HG02798 (cell line): ENCODE measurements at regions not wholly inside any gene's neighbourhood (a gene's known extent, or its start where the extent isn't known, plus 50 kb on each side); places are given as distances from the start of the nearest gene placed in this dataset.
"Not testable (repeated sequence)": the region's sequence is repeated elsewhere in the genome, so short reads cannot be mapped to it uniquely, and the experiment has no call there.

Source experiments
- ATAC-seq: cut with Tn5 transposase; IDR thresholded peaks from one replicate; pipeline ENCODE4 v1.9.1; 2021; ENCODE audit warnings: mild to moderate bottlenecking; ENCODE audit not compliant: unreplicated experiment, poor library complexity

DNA sequence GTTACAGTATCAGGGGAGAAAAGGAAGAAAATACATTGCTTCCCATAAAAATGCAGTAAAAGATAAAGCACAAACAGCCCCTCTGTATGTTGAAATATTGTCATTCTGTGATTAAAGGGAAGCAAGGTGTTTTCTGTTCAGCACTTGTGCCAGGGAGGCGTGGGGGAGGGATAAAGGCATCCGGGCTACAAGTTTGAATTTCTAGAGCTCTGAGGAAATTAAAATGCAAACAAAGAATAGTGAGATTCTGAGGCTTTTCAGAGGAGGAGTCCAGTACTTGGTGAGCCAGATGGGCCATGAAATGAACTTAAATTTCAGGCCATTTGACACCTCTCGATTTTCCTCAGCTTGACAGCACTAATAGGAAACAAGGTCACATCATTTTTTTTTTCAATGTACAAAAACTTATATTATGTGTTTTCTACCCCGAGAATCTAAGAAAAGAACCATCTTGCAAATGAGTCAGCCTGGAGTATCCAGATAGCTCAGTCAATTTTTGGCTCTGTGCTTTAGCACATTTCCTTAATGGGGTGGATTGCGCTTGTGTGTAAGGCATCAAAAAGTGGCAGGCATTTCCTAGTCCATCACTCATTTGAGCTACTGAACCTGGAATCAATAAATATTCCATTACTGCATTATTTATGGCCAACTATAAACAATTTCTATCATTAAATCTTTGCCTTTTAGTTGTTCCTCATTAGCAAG, 640.8 kb upstream of the TBL1XR1 start:
- ATAC-seq, result no peak

DNA sequence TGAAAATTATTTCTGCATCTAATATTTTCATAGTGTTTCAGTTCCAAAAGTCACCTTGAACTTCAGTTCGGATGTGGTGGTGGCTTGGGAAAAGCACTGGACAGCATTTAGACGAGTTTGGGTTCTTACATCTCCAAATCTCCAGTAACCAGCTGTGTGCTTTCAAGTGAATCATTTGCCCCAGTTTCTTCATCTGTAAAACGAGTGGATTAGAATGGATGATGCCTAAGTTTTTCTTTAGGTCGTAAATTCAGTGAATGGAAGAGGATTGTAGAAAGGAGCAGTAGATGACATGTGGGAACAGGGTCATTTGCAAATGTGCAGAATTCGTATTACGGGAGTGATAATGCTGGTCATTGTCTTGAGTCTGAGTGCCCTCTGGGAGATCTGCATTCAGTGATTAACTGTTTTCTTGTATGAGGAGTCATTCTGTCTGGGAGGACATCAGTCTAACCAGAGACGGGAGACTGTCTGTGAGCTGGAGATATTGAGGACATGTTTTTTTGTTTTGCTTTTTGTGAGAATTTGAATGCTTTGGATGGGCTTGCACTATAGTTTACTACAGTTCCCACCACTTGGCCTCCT, 641.6 kb upstream of the TBL1XR1 start:
- ATAC-seq, result no peak

DNA sequence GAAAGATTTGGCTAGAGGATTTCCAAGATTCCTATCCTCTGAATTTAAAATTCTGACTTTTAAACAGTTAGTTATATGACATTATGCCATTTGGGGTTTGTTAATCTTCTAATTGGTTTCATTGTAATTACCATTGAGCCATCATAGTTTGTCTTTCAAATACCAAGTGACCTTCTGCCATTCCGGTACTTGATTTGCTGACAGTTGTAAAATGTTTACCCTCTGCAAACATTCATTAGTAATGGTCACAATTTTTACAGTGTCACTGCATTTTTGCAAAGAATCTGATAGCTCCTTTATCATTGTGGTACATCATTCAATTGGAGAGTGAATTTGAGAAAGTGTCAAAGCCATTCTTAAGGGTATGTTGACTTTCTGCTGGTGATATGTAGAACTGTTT, 645.0 kb upstream of the TBL1XR1 start:
- ATAC-seq, result no peak

GRCh38 chr3:177842743-177843734, 645.8 kb upstream of the TBL1XR1 start:
- ATAC-seq, result no peak

DNA sequence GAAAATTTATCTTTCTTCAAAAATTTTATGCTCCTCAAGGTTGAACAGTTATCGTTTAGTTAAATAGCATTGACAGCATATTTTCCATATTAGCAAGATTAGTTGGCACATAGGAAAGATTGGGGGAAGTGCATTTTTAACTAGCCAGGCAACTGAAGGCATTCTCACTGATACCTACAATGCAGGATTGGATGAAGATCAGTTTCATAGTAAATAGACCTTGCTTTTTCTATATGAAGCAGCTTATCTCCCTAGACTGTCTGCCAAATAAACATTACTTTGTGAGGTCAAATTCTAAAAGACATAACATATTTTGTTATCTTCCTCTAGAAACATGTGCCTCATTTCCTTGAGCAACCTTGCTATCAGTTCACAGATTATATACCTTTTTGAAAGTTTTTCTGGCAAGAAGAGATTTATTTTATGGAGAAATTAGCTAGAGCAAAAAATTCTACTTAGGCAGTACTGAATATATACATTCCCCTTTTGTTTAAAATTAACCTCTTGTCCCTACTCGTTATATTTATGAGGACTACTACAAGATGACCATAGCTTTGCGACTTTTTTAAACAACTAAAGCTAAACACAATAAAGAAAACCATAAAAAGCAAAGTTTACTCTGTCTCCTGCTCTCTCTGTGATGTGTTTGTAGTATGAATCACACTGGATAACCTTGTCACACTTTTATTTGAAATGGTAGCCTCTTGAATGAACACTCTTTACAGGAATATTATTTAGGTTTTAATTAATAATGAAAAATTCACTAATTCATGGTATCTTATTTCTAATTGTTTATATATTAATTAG, 654.9 kb upstream of the TBL1XR1 start:
- ATAC-seq, result no peak

- no peak for ATAC-seq
Observed at GRCh38 chr3:177855021-177855420, 657.7 kb upstream of the TBL1XR1 start.

GRCh38 chr3:177860184-177860583, 662.9 kb upstream of the TBL1XR1 start:
- no peak for ATAC-seq

DNA sequence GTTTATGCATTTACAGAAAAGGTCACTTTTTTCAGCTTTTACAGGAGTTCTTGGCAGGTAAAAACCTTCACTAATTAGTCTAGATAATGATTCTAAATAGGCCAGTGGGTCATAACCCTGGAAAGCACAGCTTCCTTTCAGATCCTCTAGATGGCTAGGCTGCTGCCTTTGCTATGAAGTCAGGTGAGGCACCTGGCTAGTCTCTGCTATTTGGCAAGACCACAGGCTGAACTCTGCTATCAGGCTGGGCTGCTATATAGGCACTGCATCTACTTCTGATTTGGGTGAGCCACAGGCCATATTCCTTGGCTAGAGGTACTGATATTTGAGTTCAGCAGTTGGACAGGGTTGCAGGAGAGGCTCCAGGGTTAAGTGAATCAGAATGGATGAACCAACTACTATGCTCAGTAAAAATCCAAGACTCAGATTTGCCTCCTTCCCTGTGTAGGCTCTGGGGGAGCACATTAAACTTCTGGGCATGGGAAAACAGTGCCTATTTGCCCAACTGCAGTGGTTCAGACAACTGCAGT, 665.7 kb upstream of the TBL1XR1 start:
- no peak for ATAC-seq

DNA sequence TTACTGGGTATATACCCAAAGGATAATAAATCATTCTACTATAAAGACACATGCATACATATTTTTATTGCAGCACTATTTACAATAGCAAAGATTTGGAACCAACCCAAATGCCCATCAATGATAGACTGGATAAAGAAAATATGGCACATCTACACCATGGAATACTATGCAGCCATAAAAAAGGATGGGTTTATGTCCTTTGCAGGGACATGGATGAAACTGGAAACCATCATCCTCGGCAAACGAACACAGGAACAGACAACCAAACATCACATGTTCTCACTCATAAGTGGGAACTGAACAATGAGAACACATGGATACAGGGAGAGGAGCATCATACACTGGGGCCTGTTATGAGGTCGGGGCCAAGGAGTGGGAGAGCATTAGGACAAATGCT, 665.0 kb upstream of the KCNMB2 start:
- ATAC-seq, result not testable (repeated sequence)

DNA sequence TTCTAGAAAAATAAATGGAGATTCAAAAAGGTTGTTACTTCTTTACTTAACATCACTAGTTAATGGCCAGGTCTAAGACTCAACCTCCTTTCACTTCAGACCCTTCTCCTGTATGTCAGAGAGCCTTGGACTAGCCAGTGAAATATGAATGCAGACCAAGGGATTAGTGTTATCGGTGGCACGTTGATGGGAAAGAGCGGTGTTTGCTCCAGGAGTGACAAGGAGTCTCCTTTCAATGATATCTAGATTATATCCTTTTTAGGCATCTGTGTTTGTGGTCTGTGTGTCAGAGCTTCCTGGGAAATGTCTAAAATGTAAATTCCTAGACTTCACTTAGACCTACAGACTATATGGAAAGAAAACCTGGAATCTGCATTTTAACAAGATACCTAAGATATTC, 658.0 kb upstream of the KCNMB2 start:
- no peak for ATAC-seq

- no peak for ATAC-seq
Observed at GRCh38 chr3:177878957-177879356, 657.3 kb upstream of the KCNMB2 start.

- ATAC-seq, result no peak
Observed at GRCh38 chr3:177881351-177881750, 654.9 kb upstream of the KCNMB2 start.

DNA sequence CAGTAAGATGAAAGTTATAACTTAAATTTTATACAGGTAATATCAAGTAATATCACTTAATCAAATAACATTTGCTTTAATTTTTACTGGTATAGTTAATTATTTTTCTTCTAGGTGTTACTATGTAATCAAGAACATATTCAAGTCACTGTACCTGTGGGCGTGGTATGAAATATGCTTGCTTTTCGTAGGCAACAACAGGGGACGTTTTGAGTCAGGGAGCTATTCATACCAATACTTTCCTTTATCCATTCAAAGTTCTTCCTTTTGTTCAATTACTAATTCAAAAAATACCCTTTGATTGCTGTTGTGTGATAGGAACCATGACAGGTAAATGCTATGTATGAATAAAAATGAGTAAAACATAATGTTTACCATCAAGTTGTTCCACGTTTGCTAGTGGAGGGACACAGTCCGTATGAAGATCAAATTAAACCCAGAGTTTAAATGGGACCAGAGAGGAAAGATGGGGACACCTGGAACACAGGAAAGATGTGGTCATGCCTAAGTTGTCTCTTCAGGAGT, 654.0 kb upstream of the KCNMB2 start:
- no peak for ATAC-seq

- ATAC-seq, result no peak
Observed at GRCh38 chr3:177883091-177883490, 653.1 kb upstream of the KCNMB2 start.

DNA sequence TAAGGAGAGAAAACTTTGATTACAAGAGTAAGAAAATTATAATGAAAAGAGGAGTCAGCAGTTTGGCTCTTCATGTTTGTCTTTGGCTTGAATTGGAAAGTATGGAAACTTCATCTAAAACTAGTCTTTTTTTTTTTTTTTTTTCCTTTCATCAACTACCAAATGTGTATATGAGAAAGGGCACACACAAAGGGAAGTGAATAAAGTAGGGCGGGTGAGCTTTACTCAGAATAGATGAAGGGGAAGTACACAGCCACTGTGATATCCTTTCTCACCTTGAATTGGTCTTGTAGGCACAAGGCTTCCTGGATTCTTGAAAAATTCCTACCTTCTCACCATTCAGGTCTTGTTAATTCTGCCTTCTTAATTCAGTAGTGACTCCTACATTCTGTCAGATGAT, 652.3 kb upstream of the KCNMB2 start:
- no peak for ATAC-seq

GRCh38 chr3:177885063-177885462, 651.2 kb upstream of the KCNMB2 start:
- ATAC-seq, result no peak

DNA sequence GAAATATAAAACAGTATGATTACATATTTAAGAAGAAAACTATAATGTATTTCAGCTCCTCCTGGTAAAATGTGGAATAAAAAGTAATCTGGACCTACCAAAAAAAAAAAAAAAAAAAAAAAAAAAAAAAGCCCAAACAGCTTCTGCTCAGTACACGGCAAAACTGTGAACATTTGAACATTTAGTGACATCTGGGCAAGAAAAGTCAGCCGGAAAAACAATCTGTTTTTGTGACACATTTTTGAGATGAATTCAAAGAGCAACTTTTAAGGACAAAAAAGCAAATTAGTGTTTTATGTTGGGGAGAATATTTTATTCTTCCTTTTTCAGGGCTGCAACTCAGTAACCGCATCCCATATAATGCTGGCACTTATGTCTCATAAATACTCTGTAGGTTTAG, 649.7 kb upstream of the KCNMB2 start:
- no peak for ATAC-seq

DNA sequence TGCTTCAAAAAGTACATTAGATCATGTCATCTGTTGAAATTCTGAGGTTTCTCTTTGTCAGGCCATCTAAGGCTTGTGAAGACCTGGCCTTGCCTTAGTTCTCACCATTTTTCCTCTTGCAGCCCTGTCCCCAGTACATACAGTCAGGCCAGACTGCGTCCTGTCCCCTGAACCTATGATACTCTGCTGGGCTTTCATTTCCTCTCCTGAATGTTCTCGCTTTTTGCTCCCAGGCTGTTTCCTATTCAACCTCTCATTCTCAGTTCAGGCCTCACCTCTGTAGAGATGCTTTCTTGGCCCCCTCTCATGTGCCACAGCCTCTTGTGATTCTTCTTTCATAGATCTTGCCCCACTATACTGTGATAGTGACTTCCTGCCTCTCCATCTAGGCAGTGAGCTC, 648.8 kb upstream of the KCNMB2 start:
- ATAC-seq, result no peak

DNA sequence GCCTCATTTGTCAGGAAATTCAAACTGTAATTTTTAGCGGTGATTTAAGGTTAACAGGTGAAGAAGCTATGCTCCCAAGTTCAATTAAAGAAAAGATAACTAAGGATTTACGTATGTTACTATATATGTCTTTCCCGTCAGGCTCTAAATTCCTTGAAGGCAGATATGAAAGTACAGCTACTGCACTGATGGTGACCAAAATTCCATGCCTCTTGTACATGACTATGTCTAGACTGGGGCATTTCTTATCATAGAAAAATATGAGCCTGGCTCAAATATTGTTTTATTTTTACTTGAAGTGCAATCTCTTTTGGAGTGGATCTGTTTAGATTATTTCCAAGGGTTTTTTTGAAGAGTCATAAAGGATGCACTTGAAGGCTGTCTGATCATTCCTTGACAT, 647.1 kb upstream of the KCNMB2 start:
- ATAC-seq, result no peak
